ENCODE measurements at regions not wholly inside any gene's neighbourhood (a gene's known extent, or its start where the extent isn't known, plus 50 kb on each side); places are given as distances from the start of the nearest gene placed in this dataset.

DNA sequence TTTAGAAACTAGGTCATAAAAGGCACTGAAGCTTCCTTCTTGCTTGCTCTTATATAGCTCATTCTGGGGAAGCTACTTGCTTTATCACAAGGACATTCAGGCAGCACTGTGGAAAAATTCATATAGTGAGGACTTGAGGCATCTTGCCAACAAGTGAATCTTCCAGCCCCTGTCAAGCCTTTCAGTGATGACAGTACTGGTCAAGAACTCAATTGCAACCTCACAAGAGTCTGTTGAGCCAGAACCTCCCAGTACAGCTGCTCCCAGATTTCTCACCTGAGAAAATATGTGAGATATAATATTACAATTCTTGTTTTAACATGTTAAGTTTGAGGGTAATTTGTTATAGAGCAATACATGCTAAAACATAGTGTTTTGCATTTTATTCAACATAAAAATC lies 2011.0 kb upstream of the NUDT12 start:
- no peak for DNase-seq (ENCODE audit: low spot score)

- no peak for DNase-seq (ENCODE audit: low spot score)
These were observed 2002.9 kb upstream of the NUDT12 start for GRCh38 chr5:105565531-105565930.

DNA sequence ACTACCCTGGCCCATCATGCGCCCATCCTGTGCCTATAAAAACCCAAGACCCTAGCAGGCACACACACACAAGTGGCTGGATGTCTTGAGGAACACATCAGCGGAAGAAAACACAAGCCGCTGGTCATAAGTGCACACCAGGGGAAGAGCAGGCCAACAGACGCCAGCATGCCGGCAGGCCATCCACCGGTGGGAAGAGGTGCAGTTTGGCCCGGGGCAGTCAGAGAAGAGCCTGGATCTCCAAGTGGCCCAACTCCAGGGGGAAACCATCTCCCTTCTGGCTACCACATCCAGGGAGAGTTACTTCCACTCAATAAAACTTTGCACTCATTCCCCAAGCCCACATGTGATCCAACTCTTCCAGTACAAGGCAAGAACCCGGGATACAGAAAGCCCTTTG lies 2001.3 kb upstream of the NUDT12 start:
- DNase-seq (ENCODE audit: low spot score) = no peak

DNA sequence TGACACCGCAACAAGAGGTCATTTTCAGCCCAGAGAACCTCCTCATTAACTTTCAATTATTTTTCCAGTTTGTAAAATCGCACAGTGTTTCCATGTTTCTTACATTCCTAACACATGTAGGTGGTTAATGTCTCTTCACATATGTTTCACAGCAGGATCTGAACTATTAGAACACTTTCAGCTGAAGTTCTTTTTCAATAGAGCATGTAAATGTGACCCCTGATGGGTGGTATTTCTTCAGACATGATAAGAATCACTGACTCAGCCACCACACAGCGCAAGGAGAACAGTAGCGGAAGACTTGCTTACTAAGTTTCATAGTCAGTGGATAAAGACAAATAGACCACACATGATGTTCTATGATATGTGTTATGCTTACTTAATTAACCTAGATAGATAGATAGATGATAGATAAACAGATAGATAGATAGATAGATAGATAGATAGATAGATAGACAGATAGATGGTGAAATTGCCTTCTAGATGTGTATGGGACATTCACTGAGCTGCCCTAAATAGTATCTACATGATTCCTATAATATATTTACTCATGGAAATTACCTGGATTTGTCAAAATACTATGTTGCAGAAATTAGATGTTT lies 1992.1 kb upstream of the NUDT12 start:
- DNase-seq (ENCODE audit: low spot score) = no peak

DNA sequence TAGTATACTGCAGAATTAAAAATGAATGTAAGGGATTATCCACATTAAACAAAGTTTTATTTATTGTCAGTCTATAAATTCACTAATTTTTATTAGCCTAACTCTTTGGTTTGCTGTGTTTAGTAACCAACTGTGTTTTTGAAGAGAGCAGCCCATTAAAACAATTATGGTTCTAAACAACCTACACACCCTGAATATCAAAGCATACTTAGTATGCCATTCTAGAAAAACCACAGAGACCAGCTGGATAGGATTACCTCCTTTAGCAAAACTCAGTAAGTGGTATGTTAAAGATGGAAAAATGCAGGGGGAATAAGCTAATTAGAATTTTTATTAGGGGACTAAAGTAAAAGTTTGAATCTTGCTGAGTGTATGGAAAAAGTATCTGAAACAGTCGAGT lies 1981.7 kb upstream of the NUDT12 start:
- no peak for DNase-seq (ENCODE audit: low spot score)

- DNase-seq (ENCODE audit: low spot score) = no peak
These were observed 1974.1 kb upstream of the NUDT12 start for GRCh38 chr5:105536675-105537074.

DNA sequence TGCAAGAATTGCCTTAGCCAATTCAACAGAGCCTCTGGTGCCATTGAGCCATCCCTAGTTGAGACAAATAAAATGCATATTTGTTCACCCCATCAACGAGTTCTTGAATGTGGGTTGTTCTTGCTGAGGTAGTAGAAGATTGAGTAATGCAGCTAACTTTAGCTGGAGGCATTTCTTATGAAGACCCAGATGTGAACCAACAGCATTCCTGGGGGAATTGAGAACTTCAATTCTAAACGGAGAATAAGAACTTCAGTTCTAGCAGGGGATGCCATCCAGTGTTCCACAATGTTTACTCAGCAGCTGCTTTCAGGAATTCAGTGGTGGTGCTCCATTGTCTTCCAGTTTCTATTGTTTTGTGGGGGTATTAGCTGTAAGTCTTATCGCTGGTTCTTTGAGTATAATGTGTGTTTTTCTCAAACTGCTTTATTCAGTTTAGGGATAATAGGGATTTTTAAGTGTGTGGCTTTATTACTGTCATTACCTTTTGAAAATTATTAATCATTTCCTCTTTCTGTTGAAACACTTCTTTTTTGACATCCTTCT lies 1968.2 kb upstream of the NUDT12 start:
- DNase-seq (ENCODE audit: low spot score) = no peak

GRCh38 chr5:105529851-105530250 lies 1967.3 kb upstream of the NUDT12 start:
- no peak for DNase-seq (ENCODE audit: low spot score)

DNA sequence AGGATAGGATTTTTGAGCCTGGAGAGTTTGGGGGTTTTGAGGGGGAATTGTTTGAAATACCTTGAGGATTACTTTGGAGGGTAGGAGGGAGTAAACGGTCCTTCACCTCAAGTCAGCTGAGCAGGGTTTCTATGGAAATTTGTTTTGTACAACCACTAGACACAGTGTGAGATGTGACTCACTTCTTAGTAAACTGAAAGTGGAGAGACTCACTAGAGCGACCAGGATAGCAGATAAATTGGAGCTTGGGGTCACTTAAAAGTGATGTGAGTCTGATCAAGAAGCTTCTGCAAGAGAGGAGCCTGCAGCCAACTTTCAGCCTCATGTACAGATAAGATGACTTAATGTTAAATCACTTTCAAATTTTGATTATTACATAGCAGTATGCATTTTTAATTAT lies 1945.9 kb upstream of the NUDT12 start:
- DNase-seq (ENCODE audit: low spot score) = no peak

DNA sequence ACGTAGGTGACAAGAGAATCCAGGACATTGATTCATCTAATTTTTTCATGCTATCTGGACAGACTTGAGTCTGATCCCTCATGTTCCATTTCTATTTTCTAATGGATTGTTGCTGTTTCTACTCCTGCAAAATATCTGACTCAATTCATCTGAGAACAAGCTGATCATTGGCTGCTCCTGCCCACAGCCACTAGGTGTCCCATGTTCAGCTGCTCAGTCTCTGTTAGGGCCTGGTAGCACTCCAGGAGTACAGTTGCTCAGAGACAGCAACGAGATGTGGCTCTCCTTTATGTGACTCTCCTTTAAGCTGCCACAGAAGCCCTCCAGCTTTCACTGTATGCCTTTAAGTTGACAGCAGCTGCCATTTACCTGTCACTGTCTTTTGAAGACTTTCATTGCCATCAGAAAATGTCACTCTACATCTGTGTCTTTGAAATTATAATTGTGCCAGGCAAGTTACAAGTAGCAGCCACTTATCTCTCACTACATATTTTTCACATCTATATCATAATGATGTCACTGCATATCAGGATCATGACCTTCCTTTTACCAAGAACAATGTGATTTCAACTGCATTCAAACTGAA lies 1944.2 kb upstream of the NUDT12 start:
- no peak for DNase-seq (ENCODE audit: low spot score)

DNA sequence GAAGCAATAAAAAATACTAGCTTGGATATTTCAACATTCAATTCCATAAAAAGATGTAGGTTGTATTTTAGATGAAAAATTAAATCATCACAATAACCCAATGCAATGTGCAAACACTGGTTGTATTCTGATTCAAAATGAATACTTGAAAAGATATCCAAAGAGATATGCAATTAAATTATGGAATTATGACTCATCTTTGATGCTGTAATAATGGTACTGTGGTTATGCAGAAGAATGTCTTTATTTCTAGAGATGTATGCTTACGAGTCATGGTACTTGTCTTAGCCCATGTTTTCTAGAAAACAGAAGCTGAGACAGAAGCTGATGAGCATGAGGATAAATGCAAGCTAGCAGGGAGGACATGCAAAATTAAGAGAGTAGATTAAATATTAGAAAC lies 1941.4 kb upstream of the NUDT12 start:
- no peak for DNase-seq (ENCODE audit: low spot score)

- DNase-seq (ENCODE audit: low spot score) = no peak
These were observed 1938.7 kb upstream of the NUDT12 start for GRCh38 chr5:105501315-105501714.

- DNase-seq (ENCODE audit: low spot score) = no peak
These were observed 1912.8 kb upstream of the NUDT12 start for GRCh38 chr5:105475401-105475800.

- no peak for DNase-seq (ENCODE audit: low spot score)
These were observed 1899.8 kb upstream of the NUDT12 start for GRCh38 chr5:105462377-105462776.

DNA sequence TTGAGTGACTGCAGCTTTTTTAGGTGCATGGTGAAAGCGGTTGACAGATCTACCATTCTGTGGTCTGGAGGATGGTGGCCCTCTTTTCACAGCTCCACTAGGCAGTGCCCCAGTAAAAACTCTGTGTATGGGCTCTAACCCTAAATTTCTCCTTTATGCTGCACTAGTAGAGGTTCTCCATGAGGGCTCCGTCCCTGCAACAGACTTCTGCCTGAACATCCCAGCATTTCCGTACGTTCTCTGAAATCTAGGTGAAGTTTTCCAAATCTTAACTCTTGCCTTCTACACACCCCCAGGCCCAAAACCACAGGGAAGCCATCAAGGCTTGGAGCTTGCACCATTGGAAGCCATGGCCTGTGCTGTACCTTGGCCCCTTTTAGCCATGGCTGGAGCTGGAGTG lies 1898.1 kb upstream of the NUDT12 start:
- DNase-seq (ENCODE audit: low spot score) = no peak

DNA sequence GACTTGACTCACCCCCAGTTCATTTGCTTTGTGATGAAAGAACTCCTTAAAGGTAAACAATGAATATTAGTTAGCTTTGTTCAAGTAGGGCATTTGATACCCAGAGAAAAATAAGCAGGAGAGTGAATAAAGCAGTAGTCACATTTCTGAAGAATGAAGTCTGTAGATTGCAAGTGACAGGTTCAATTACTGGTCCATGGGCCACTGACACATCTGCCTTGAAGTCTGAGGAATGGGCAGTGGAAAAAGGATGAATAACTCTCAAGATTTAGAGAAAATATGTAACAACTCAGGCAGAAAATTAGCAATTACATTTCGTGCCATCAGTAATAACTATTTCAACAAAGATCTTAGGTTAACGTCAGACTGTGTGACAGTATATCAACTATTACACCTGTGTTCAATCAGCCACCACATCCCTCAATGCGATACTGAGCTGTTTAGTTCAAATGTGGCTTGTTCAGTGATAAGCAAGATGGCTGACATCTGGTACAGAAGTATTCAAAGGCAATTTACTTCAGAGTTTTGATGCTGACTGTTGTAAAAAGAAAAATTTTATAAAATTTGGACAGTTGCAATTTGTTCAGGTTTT lies 1890.7 kb upstream of the NUDT12 start:
- DNase-seq (ENCODE audit: low spot score) = no peak

DNA sequence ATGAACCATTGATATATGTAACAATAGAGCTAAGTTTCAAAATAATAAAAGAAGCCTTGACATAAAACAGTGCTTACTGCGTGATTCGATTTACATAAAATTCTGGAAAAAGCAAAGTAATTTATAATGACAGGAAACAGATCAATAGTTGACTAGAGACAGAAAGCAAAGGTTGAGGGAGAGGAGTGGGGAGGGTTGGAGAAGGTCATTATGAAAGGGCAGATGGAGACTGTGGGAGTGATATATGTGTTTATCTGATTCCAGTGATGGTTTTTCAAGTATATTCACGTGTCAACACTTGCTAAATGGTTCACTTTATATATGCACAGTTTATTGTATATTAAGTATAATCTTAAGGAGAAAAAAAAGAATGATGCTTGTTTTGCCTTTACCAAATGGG lies 1885.7 kb upstream of the NUDT12 start:
- no peak for DNase-seq (ENCODE audit: low spot score)

GRCh38 chr5:105430516-105430915 lies 1867.9 kb upstream of the NUDT12 start:
- DNase-seq (ENCODE audit: low spot score) = no peak

GRCh38 chr5:105428451-105429380 lies 1866.1 kb upstream of the NUDT12 start:
- no peak for DNase-seq (ENCODE audit: low spot score)

GRCh38 chr5:105414067-105414466 lies 1851.5 kb upstream of the NUDT12 start:
- no peak for DNase-seq (ENCODE audit: low spot score)

- DNase-seq (ENCODE audit: low spot score) = no peak
These were observed 1850.9 kb upstream of the NUDT12 start for GRCh38 chr5:105413406-105413990.

DNA sequence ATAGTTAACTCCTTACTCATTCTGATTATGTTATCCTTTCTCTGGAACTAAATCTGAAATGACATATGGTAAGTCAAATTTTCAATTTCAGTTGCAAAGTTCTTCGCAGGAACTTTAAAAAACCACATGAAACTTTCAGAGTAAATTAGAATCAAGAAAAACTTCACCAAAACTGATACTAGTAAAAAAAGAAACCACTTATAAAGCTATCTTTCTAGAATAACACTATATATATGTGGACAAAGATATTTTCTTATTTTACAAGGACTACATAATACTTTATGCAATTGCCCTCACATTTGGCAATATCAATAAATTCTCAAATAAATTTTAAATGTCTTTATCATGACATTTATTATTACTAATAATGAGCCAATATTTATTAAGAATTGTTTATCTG lies 1847.1 kb upstream of the NUDT12 start:
- DNase-seq (ENCODE audit: low spot score) = no peak

Data from kidney capillary endothelial cell (primary cell).